ENCODE measurements at regions not wholly inside any gene's neighbourhood (a gene's known extent, or its start where the extent isn't known, plus 50 kb on each side); places are given as distances from the start of the nearest gene placed in this dataset.

DNA sequence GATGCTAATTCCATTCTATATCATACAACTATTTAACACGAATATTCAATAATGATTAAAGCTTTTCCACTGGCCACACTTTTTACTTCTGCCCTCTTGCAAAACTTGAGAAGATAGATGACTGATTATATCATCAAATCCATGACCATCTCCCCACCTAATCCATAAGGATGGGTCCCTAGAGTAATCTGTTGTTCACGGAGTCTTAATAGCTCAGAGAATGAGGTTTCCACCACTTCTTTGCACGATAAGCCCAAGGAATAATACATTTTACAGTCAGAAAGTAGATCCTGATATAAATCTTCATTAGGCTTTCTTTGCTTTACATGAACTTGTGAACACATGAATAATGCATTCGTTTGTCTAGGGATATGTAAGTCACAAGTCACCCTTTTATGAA is 527.2 kb downstream of the GALC start:
- Histone ChIP-seq H3K4me1 (ENCODE audit: insufficient read depth, low read length) (no peaks in the 10 kb centered on the region), H3K36me3 (ENCODE audit: insufficient read depth, low read length) (no peaks in the 10 kb centered on the region), H3K9me3 (ENCODE audit: control insufficient read depth in 1 of 2, low read length in 2 of 2) (no peaks in the 10 kb centered on the region), H3K4me3 (ENCODE audit: low read length in 2 of 2) (no peak overlapping the region), H3K27me3 (ENCODE audit: insufficient read depth, low read length) (no peaks in the 10 kb centered on the region), H3K27ac (ENCODE audit: low read depth, low read length) (no peak overlapping the region)
- ChIA-PET CTCF (ENCODE audit: partially characterized antibody) (no interaction called here), POLR2A (ENCODE audit: partially characterized antibody) (no interaction called here)
- no peaks in the 10 kb centered on the region for H3K4me1 Mint-ChIP-seq
- DNase-seq = no peak
- no peak overlapping the region for H3K4me3 Mint-ChIP-seq
- intact Hi-C loops (cut with micrococcal nuclease) = no loop called here
- H3K36me3 Mint-ChIP-seq = no peaks in the 10 kb centered on the region
- no peak overlapping the region for H3K27ac Mint-ChIP-seq
- H3K27me3 Mint-ChIP-seq = no peaks in the 10 kb centered on the region
- H3K9me3 Mint-ChIP-seq = peaks cover 0 to 11% (median 4%) of the 10 kb centered on the region in 8 donors

DNA sequence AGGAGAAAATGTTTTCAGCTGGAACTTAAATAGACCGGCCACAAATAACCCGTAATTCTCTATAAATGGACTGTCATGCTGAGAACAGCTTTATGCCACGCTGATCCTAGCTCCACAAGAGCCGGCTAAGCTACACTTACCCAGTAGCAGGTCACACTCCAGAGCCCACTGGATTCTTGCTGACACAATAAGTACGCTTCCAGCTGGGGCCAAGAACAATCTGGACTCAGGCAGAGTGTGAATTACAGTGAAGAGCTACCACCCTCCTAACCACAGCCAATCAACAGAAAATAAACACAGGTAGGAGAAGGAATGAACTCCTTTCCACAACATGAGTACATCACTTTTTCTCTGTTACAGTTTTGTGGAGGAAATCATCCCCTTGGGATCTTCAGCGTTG is 531.3 kb downstream of the GALC start:
- ChIA-PET CTCF (ENCODE audit: partially characterized antibody) (no interaction called here), POLR2A (ENCODE audit: partially characterized antibody) (no interaction called here)
- H3K4me1 ChIP-seq (ENCODE audit: insufficient read depth, low read length) = no peaks in the 10 kb centered on the region
- no peaks in the 10 kb centered on the region for H3K36me3 ChIP-seq (ENCODE audit: insufficient read depth, low read length)
- Mint-ChIP-seq H3K27me3 (no peaks in the 10 kb centered on the region), H3K36me3 (no peaks in the 10 kb centered on the region), H3K4me1 (no peaks in the 10 kb centered on the region), H3K4me3 (no peak overlapping the region), H3K27ac (no peak overlapping the region), H3K9me3 (peaks cover 0 to 12% (median 4%) of the 10 kb centered on the region in 8 donors)
- no peaks in the 10 kb centered on the region for H3K27me3 ChIP-seq (ENCODE audit: insufficient read depth, low read length)
- intact Hi-C loops (cut with micrococcal nuclease) = no loop called here
- H3K9me3 ChIP-seq (ENCODE audit: control insufficient read depth in 1 of 2, low read length in 2 of 2) = no peaks in the 10 kb centered on the region
- H3K4me3 ChIP-seq (ENCODE audit: low read length in 2 of 2) = no peak overlapping the region
- no peak overlapping the region for H3K27ac ChIP-seq (ENCODE audit: low read depth, low read length)
- no peak for DNase-seq

DNA sequence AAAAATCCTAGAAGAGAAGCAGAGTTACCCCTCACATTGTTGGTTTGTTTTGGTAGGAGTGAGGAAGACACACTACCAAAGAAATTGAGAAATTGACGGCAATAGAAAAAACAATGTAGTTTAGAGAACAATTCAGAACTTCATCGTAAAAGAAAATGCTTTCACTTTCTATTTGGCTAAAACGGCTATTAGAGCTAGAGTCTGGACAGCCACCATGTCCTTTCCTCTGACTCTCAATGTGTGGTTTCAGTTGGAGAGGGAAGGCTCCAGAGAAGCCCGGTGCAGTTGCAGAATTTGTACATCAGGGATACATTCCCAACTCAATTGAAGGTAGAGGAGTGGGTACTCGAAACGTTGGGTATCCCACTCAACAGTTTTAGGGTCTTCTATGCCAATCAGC is 535.3 kb downstream of the GALC start:
- intact Hi-C loops (cut with micrococcal nuclease) = no loop called here
- no peaks in the 10 kb centered on the region for H3K27me3 ChIP-seq (ENCODE audit: insufficient read depth, low read length)
- peak overlapping the region in 1 of 7 donors; percentile 25 for H3K27ac Mint-ChIP-seq
- H3K4me1 Mint-ChIP-seq = no peaks in the 10 kb centered on the region
- H3K36me3 Mint-ChIP-seq = no peaks in the 10 kb centered on the region
- H3K9me3 ChIP-seq (ENCODE audit: control insufficient read depth in 1 of 2, low read length in 2 of 2) = no peaks in the 10 kb centered on the region
- no peaks in the 10 kb centered on the region for H3K27me3 Mint-ChIP-seq
- H3K4me3 Mint-ChIP-seq = peak overlapping the region in 3 of 8 donors; percentile 14 to 60 (median 42)
- CTCF ChIA-PET (ENCODE audit: partially characterized antibody) = no interaction called here
- no peak for DNase-seq
- peaks cover 0 to 16% (median 2%) of the 10 kb centered on the region in 8 donors for H3K9me3 Mint-ChIP-seq
- H3K4me3 ChIP-seq (ENCODE audit: low read length in 2 of 2) = no peak overlapping the region
- H3K27ac ChIP-seq (ENCODE audit: low read depth, low read length) = no peak overlapping the region
- H3K4me1 ChIP-seq (ENCODE audit: insufficient read depth, low read length) = no peaks in the 10 kb centered on the region
- POLR2A ChIA-PET (ENCODE audit: partially characterized antibody) = no interaction called here
- no peaks in the 10 kb centered on the region for H3K36me3 ChIP-seq (ENCODE audit: insufficient read depth, low read length)

DNA sequence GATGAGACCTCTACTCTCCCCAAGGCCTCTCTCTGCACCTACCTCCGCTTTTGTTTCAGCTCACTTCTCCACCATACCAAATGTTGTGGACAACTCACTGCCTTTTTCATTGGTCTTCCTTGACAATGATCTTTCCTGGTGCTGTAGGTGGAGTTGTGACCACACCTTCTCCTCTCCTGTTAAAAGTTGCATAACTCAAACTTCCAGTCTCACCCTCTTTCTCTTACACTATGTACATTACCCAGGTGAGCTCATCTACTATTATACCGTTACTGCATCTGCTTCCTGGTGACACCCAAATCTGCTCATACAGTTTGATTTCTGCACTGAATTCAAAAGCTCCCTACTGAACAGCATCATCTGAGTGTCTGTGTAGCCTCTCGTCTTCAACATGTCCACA is 542.8 kb downstream of the GALC start:
- no peaks in the 10 kb centered on the region for H3K4me1 ChIP-seq (ENCODE audit: insufficient read depth, low read length)
- no peaks in the 10 kb centered on the region for H3K27me3 ChIP-seq (ENCODE audit: insufficient read depth, low read length)
- intact Hi-C loops (cut with micrococcal nuclease) = no loop called here
- no peak for DNase-seq
- H3K4me3 ChIP-seq (ENCODE audit: low read length in 2 of 2) = no peak overlapping the region
- Mint-ChIP-seq H3K4me3 (no peak overlapping the region), H3K27me3 (no peaks in the 10 kb centered on the region), H3K9me3 (peaks cover 0 to 9% (median 2%) of the 10 kb centered on the region in 8 donors), H3K36me3 (no peaks in the 10 kb centered on the region), H3K4me1 (no peaks in the 10 kb centered on the region), H3K27ac (no peak overlapping the region)
- no peaks in the 10 kb centered on the region for H3K36me3 ChIP-seq (ENCODE audit: insufficient read depth, low read length)
- ChIA-PET CTCF (ENCODE audit: partially characterized antibody) (no interaction called here), POLR2A (ENCODE audit: partially characterized antibody) (no interaction called here)
- no peaks in the 10 kb centered on the region for H3K9me3 ChIP-seq (ENCODE audit: control insufficient read depth in 1 of 2, low read length in 2 of 2)
- H3K27ac ChIP-seq (ENCODE audit: low read depth, low read length) = no peak overlapping the region

DNA sequence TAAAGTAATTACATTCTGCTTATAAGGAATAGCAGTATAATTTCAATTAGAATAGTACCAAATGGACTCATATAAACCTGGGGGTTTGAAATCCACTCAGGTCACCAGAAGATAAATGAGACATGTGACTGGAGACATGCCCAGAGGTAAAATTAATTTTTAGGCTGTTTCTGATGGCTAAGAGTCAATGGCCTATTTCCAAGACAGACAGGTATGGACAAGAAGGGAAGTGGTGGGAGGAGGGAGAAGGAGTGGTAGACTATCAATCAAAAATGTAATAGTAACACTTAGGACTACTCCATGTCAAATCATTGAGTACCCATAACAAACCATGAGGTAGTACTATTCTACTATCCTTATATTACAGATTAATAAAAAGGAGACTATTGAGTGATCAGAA is 544.0 kb downstream of the GALC start:
- POLR2A ChIA-PET (ENCODE audit: partially characterized antibody) = no interaction called here
- Mint-ChIP-seq H3K27me3 (no peaks in the 10 kb centered on the region), H3K4me3 (no peak overlapping the region), H3K4me1 (no peaks in the 10 kb centered on the region), H3K27ac (no peak overlapping the region), H3K36me3 (no peaks in the 10 kb centered on the region), H3K9me3 (peaks cover 0 to 6% (median 0%) of the 10 kb centered on the region in 8 donors)
- Histone ChIP-seq H3K36me3 (ENCODE audit: insufficient read depth, low read length) (no peaks in the 10 kb centered on the region), H3K27ac (ENCODE audit: low read depth, low read length) (no peak overlapping the region), H3K4me1 (ENCODE audit: insufficient read depth, low read length) (no peaks in the 10 kb centered on the region), H3K4me3 (ENCODE audit: low read length in 2 of 2) (no peak overlapping the region), H3K9me3 (ENCODE audit: control insufficient read depth in 1 of 2, low read length in 2 of 2) (no peaks in the 10 kb centered on the region), H3K27me3 (ENCODE audit: insufficient read depth, low read length) (no peaks in the 10 kb centered on the region)
- intact Hi-C loops (cut with micrococcal nuclease) = no loop called here
- CTCF ChIA-PET (ENCODE audit: partially characterized antibody) = no interaction called here
- no peak for DNase-seq

DNA sequence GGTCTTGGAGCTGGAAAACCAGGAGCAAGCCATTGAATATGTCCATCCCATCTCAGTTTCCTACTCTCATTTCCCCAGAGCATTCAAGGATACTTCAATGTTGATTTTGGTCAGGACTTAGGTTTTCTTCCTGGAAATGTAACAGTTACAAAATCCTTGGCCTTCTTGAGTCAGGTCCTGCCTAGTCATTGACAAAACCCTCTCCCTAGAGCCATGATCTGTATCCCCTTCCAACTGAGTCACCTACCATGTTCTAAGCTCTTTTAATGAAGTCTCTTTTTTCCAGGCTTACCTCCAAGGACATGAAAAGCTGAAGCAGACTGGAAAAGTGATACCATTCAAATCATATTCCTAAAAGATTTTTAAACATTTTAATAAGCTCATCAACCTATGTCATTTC is 549.2 kb downstream of the GALC start:
- Mint-ChIP-seq H3K27me3 (peaks cover 0 to 1% of the 10 kb centered on the region in 2 donors), H3K36me3 (no peaks in the 10 kb centered on the region), H3K4me3 (no peak overlapping the region), H3K4me1 (no peaks in the 10 kb centered on the region), H3K9me3 (peaks cover 0 to 8% (median 4%) of the 10 kb centered on the region in 8 donors), H3K27ac (no peak overlapping the region)
- CTCF ChIA-PET (ENCODE audit: partially characterized antibody) = no interaction called here
- H3K4me3 ChIP-seq (ENCODE audit: low read length in 2 of 2) = no peak overlapping the region
- DNase-seq = no peak
- H3K4me1 ChIP-seq (ENCODE audit: insufficient read depth, low read length) = no peaks in the 10 kb centered on the region
- intact Hi-C loops (cut with micrococcal nuclease) = no loop called here
- H3K9me3 ChIP-seq (ENCODE audit: control insufficient read depth in 1 of 2, low read length in 2 of 2) = no peaks in the 10 kb centered on the region
- H3K36me3 ChIP-seq (ENCODE audit: insufficient read depth, low read length) = no peaks in the 10 kb centered on the region
- H3K27ac ChIP-seq (ENCODE audit: low read depth, low read length) = no peak overlapping the region
- POLR2A ChIA-PET (ENCODE audit: partially characterized antibody) = no interaction called here
- no peaks in the 10 kb centered on the region for H3K27me3 ChIP-seq (ENCODE audit: insufficient read depth, low read length)

DNA sequence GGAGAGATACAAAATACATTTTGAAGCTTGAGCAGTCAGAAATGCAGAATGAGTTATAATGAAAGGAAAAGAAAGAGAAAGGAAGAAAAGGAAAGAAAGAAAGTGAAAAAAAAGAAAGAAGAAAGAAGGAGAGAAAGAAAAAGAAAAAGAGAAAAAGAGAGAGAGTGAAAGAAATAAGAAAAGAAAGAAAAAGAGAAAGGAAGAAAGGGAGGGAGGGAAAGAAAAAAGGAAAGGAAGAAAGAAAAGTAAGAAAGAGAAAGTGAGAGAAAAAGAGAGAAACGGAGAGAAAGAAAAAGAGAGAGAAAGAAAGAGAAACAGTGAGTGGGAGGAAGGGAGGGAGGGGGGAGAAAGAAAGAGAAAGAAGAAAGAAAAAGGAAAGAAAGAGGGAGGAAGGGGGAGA is 549.9 kb downstream of the GALC start:
- Mint-ChIP-seq H3K4me1 (no peaks in the 10 kb centered on the region), H3K27me3 (peaks cover 0 to 1% of the 10 kb centered on the region in 2 donors), H3K36me3 (no peaks in the 10 kb centered on the region), H3K9me3 (peaks cover 0 to 11% (median 5%) of the 10 kb centered on the region in 8 donors), H3K27ac (no peak overlapping the region), H3K4me3 (no peak overlapping the region)
- Histone ChIP-seq H3K27me3 (ENCODE audit: insufficient read depth, low read length) (no peaks in the 10 kb centered on the region), H3K4me3 (ENCODE audit: low read length in 2 of 2) (no peak overlapping the region), H3K36me3 (ENCODE audit: insufficient read depth, low read length) (no peaks in the 10 kb centered on the region), H3K27ac (ENCODE audit: low read depth, low read length) (no peak overlapping the region), H3K9me3 (ENCODE audit: control insufficient read depth in 1 of 2, low read length in 2 of 2) (no peaks in the 10 kb centered on the region), H3K4me1 (ENCODE audit: insufficient read depth, low read length) (no peaks in the 10 kb centered on the region)
- ChIA-PET CTCF (ENCODE audit: partially characterized antibody) (no interaction called here), POLR2A (ENCODE audit: partially characterized antibody) (no interaction called here)
- DNase-seq = no peak
- intact Hi-C loops (cut with micrococcal nuclease) = no loop called here

DNA sequence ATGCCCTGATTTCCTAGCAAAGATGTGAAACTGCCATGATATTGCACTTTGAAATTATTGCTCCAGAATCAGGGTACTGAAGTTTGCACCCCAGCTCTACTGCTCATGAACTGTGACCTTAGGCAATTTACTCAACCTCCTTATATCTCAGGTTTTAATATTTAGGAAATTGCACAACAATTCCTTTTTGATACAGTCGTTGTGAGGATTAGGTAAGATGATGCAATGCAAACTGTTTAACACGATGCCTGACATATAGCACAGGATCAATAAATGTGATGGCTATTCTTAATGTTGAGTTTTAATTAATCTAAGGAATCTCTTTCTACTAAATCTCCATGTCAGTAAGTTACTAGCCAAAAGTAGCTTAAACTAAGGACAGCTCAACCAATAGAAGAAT is 555.8 kb downstream of the GALC start:
- H3K4me1 ChIP-seq (ENCODE audit: insufficient read depth, low read length) = no peaks in the 10 kb centered on the region
- peaks cover 0 to 16% (median 4%) of the 10 kb centered on the region in 8 donors for H3K9me3 Mint-ChIP-seq
- H3K36me3 Mint-ChIP-seq = no peaks in the 10 kb centered on the region
- CTCF ChIA-PET (ENCODE audit: partially characterized antibody) = no interaction called here
- H3K27ac Mint-ChIP-seq = no peak overlapping the region
- no peaks in the 10 kb centered on the region for H3K27me3 ChIP-seq (ENCODE audit: insufficient read depth, low read length)
- no peak overlapping the region for H3K4me3 ChIP-seq (ENCODE audit: low read length in 2 of 2)
- H3K36me3 ChIP-seq (ENCODE audit: insufficient read depth, low read length) = no peaks in the 10 kb centered on the region
- no peak for DNase-seq
- POLR2A ChIA-PET (ENCODE audit: partially characterized antibody) = no interaction called here
- H3K9me3 ChIP-seq (ENCODE audit: control insufficient read depth in 1 of 2, low read length in 2 of 2) = no peaks in the 10 kb centered on the region
- intact Hi-C loops (cut with micrococcal nuclease) = no loop called here
- no peak overlapping the region for H3K4me3 Mint-ChIP-seq
- no peak overlapping the region for H3K27ac ChIP-seq (ENCODE audit: low read depth, low read length)
- no peaks in the 10 kb centered on the region for H3K27me3 Mint-ChIP-seq
- no peaks in the 10 kb centered on the region for H3K4me1 Mint-ChIP-seq
